GM23338 (cell line): ENCODE measurements at regions not wholly inside any gene's neighbourhood (a gene's known extent, or its start where the extent isn't known, plus 50 kb on each side); places are given as distances from the start of the nearest gene placed in this dataset.

ENCODE experiments used
- ATAC-seq: fragments of 200-7000 bp; cut with Tn5 transposase; 3 replicates; pipeline ENCODE4 v1.9.1; 2020
- DNase-seq: peaks from one replicate; pipeline ENCODE4 v3.0.0-alpha.2; 2015; ENCODE audit warnings: low spot score
- H2AFZ ChIP-seq: fragments of 200-600 bp; sonication (generic); 2 replicates; pipeline ENCODE4 v1.8.0; 2016; ENCODE audit warnings: antibody characterized with exemption, mild to moderate bottlenecking, moderate library complexity
- H3F3A ChIP-seq: fragments of 200-600 bp; sonication (generic); replicated peaks from 2 replicates; pipeline ENCODE4 v1.8.0; 2017; ENCODE audit warnings: antibody characterized with exemption, mixed run types, low read depth
- H3K27ac ChIP-seq: fragments of 200-600 bp; sonication (generic); 2 replicates; pipeline ENCODE4 v1.6.1; 2016; ENCODE audit warnings: low read depth
- H3K27me3 ChIP-seq: fragments of 200-600 bp; sonication (generic); 2 replicates; pipeline ENCODE4 v1.8.0; 2016; ENCODE audit warnings: mild to moderate bottlenecking, mixed run types, moderate library complexity; ENCODE audit not compliant: insufficient read depth
- H3K36me3 ChIP-seq: fragments of 200-600 bp; sonication (generic); 2 replicates; pipeline ENCODE4 v1.8.0; 2016; ENCODE audit warnings: mild to moderate bottlenecking; ENCODE audit not compliant: insufficient read depth
- H3K4me1 ChIP-seq: fragments of 200-600 bp; sonication (generic); 2 replicates; pipeline ENCODE4 v1.8.0; 2016; ENCODE audit warnings: mild to moderate bottlenecking, moderate library complexity; ENCODE audit not compliant: insufficient read depth
- H3K4me2 ChIP-seq: fragments of 200-600 bp; sonication (generic); 2 replicates; pipeline ENCODE4 v1.7.1; 2017; ENCODE audit warnings: mixed run types
- H3K4me3 ChIP-seq: fragments of 200-600 bp; sonication (generic); 2 replicates; pipeline ENCODE4 v1.6.1; 2016; ENCODE audit warnings: mixed run types
- H3K79me2 ChIP-seq: fragments of 200-600 bp; sonication (generic); replicated peaks from 2 replicates; pipeline ENCODE4 v1.8.0; 2017; ENCODE audit warnings: mild to moderate bottlenecking; ENCODE audit not compliant: insufficient read depth
- H3K9me2 ChIP-seq: fragments of 200-600 bp; sonication (generic); 2 replicates; pipeline ENCODE4 v1.8.0; 2017; ENCODE audit not compliant: insufficient read depth
- H4K20me1 ChIP-seq: fragments of 200-600 bp; sonication (generic); replicated peaks from 2 replicates; pipeline ENCODE4 v1.8.0; 2017; ENCODE audit warnings: mild to moderate bottlenecking; ENCODE audit not compliant: insufficient read depth
- H3K27ac Mint-ChIP-seq: 2 replicates; pipeline ENCODE4 v1.8.0; 2020; ENCODE audit warnings: inconsistent platforms, mild to moderate bottlenecking, moderate library complexity, mixed read lengths
- H3K27me3 Mint-ChIP-seq: 3 replicates; pipeline ENCODE4 v1.8.0; 2022; ENCODE audit warnings: low read depth, mild to moderate bottlenecking, moderate library complexity, mixed read lengths, inconsistent platforms; ENCODE audit not compliant: insufficient read depth, poor library complexity
- H3K36me3 Mint-ChIP-seq: 3 replicates; pipeline ENCODE4 v1.8.0; 2021; ENCODE audit warnings: low read depth, mild to moderate bottlenecking, inconsistent platforms, moderate library complexity, mixed read lengths
- H3K4me1 Mint-ChIP-seq: 3 replicates; pipeline ENCODE4 v1.8.0; 2020; ENCODE audit warnings: mild to moderate bottlenecking, inconsistent platforms, mixed read lengths
- H3K4me3 Mint-ChIP-seq: 3 replicates; pipeline ENCODE4 v1.8.0; 2021; ENCODE audit warnings: moderate library complexity, mild to moderate bottlenecking, inconsistent platforms, mixed read lengths
- H3K9me3 Mint-ChIP-seq: 3 replicates; pipeline ENCODE4 v1.8.0; 2020; ENCODE audit warnings: moderate library complexity, mild to moderate bottlenecking, inconsistent platforms, mixed read lengths
- CREB1 ChIP-seq: fragments of 250-450 bp; sonication (Bioruptor Pico); IDR thresholded peaks from 2 replicates; pipeline ENCODE4 v1.5.0; 2020; ENCODE audit warnings: low read depth, mild to moderate bottlenecking, moderate library complexity
- EZH2 ChIP-seq: fragments of 200-600 bp; sonication (generic); IDR thresholded peaks from one replicate; pipeline ENCODE4 v1.8.0; 2017; ENCODE audit warnings: antibody characterized with exemption, mild to moderate bottlenecking, low read depth; ENCODE audit not compliant: unreplicated experiment
- EZH2phosphoT487 ChIP-seq: fragments of 200-600 bp; sonication (generic); IDR thresholded peaks from one replicate; pipeline ENCODE4 v1.8.1; 2018; ENCODE audit warnings: antibody characterized with exemption; ENCODE audit not compliant: unreplicated experiment
- NANOG ChIP-seq: IDR thresholded peaks from 2 replicates; pipeline ENCODE4 v1.6.1; 2016; ENCODE audit warnings: antibody characterized with exemption, borderline replicate concordance
- POLR2AphosphoS5 ChIP-seq: IDR thresholded peaks from 2 replicates; pipeline ENCODE4 v1.6.1; 2016; ENCODE audit warnings: antibody characterized with exemption, low read depth
- ZNF114 ChIP-seq: fragments of 250-450 bp; sonication (Bioruptor Pico); IDR thresholded peaks from 2 replicates; pipeline ENCODE4 v1.5.0; 2020; ENCODE audit warnings: mild to moderate bottlenecking, moderate library complexity
- ZNF331 ChIP-seq: fragments of 250-450 bp; sonication (Bioruptor Pico); IDR thresholded peaks from 2 replicates; pipeline ENCODE4 v1.5.0; 2020; ENCODE audit warnings: low read depth, mild to moderate bottlenecking, moderate library complexity
- TF ChIP-seq, protein P1 (sequence below), 2 experiments: fragments of 200-600 bp in 1 of 2; sonication (generic) in 1 of 2; conservative IDR thresholded peaks; 2 replicates each; pipeline versions ENCODE4 v1.5.1 to v1.6.1; 2016 to 2017; ENCODE audit warnings: antibody characterized with exemption in 2 of 2, low read depth in 2 of 2, mild to moderate bottlenecking in 2 of 2, moderate library complexity in 1 of 2
- TF ChIP-seq, protein P2 (sequence below): IDR thresholded peaks from one replicate; pipeline ENCODE4 v1.6.1; 2018; ENCODE audit warnings: antibody characterized with exemption; ENCODE audit not compliant: unreplicated experiment
- TF ChIP-seq, protein P3 (sequence below): IDR thresholded peaks from 2 replicates; pipeline ENCODE4 v1.6.1; 2016; ENCODE audit warnings: antibody characterized with exemption

DNA sequence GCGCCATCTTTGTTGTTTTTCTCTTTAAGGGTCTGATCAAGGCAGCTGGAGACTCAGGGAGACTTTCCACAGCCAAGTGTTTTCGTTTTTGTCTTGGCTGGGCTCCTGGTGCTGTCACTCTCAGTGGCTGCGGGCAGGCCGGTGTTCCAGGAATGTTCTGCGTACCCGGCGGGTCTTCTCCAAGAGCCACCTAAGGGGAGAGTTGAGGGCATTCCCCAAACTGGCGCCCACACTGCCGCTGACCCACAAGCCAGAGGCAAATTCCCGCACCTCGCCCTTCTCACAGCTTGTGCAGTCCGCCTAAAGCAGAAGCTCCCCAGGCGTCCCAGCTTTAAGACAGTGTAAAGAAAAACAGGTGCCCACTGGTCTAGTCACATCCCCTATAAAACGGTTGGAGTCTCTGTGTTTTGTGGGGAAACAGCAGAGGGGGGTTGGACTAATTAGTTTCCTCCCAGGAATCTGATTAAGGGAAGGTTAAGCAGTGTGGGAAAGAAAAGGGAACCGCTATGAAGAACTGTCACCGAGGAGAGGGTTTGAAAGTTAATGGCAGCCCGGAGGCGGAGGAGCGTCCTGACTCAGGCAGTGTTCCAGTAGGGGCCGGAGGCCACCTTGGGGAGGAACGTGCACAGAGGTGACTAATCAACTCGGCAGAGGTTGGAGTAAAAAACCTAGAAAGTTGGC lies 224.5 kb downstream of the SLC4A3 start:
- no peaks in the 10 kb centered on the region for H3K27me3 ChIP-seq
- H2AFZ ChIP-seq = 0 out of 2 replicates have a peak overlapping the region, but pooled peaks have one; percentile 32
- H3K79me2 ChIP-seq = no peaks in the 10 kb centered on the region
- no peaks in the 10 kb centered on the region for H3F3A ChIP-seq
- no peak overlapping the region for H3K27ac ChIP-seq
- peak; percentile 21; the same call in 2 of the 3 replicates for ATAC-seq
- Mint-ChIP-seq H3K9me3 (no peaks in the 10 kb centered on the region), H3K27me3 (peaks cover 2% of the 10 kb centered on the region), H3K4me1 (peaks cover 14% of the 10 kb centered on the region; the same call in 2 of the 3 replicates), H3K36me3 (no peaks in the 10 kb centered on the region), H3K4me3 (no peak overlapping the region), H3K27ac (no peak overlapping the region)
- no peak for DNase-seq
- no peaks in the 10 kb centered on the region; the same call in 1 of the 2 replicates for H3K4me1 ChIP-seq
- H3K4me3 ChIP-seq = no peak overlapping the region
- 0 out of 2 replicates have a peak overlapping the region, but pooled peaks have one; percentile 38 for H3K4me2 ChIP-seq
- H4K20me1 ChIP-seq = no peaks in the 10 kb centered on the region
- TF ChIP-seq, protein P1, sequence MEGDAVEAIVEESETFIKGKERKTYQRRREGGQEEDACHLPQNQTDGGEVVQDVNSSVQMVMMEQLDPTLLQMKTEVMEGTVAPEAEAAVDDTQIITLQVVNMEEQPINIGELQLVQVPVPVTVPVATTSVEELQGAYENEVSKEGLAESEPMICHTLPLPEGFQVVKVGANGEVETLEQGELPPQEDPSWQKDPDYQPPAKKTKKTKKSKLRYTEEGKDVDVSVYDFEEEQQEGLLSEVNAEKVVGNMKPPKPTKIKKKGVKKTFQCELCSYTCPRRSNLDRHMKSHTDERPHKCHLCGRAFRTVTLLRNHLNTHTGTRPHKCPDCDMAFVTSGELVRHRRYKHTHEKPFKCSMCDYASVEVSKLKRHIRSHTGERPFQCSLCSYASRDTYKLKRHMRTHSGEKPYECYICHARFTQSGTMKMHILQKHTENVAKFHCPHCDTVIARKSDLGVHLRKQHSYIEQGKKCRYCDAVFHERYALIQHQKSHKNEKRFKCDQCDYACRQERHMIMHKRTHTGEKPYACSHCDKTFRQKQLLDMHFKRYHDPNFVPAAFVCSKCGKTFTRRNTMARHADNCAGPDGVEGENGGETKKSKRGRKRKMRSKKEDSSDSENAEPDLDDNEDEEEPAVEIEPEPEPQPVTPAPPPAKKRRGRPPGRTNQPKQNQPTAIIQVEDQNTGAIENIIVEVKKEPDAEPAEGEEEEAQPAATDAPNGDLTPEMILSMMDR (conservative IDR thresholded peaks at IDR 0.05; ENCODE audit: low read depth in 2 of 2) = no peak
- TF ChIP-seq EZH2phosphoT487 = no peak
- H3K36me3 ChIP-seq = no peaks in the 10 kb centered on the region
- 0 out of 2 replicates have a peak, but pooled peaks cover 3% of the 10 kb centered on the region for H3K9me2 ChIP-seq

DNA sequence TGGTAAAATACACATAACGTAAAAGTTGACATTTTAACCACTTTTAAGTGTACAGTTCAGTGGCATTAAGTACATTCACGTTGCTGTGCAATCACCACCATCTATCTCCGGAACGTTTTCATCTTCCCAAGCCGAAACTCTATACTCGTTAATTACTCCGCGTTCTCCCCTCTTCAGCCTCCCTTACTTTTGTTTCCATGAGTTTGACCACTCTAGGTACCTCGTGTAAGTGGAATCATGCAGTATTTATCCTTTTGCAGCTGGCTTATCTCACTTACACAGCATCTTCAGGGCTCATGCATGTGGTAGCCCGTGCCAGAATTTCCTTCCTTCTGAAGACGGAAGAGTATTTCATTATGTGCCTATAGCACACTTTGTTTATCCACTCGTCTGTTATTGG lies 225.2 kb downstream of the SLC4A3 start:
- Mint-ChIP-seq H3K4me3 (no peak overlapping the region), H3K27ac (no peak overlapping the region), H3K36me3 (no peaks in the 10 kb centered on the region), H3K4me1 (peaks cover 17% of the 10 kb centered on the region; the same call in 2 of the 3 replicates), H3K27me3 (peaks cover 2% of the 10 kb centered on the region), H3K9me3 (no peaks in the 10 kb centered on the region)
- ATAC-seq (no peak), DNase-seq (no peak)
- Histone ChIP-seq H3K27me3 (no peaks in the 10 kb centered on the region), H3K4me1 (no peaks in the 10 kb centered on the region; the same call in 1 of the 2 replicates), H3K27ac (no peak overlapping the region), H3K9me2 (0 out of 2 replicates have a peak, but pooled peaks cover 3% of the 10 kb centered on the region), H3K36me3 (no peaks in the 10 kb centered on the region), H3F3A (no peaks in the 10 kb centered on the region), H3K4me2 (no peak overlapping the region), H4K20me1 (no peaks in the 10 kb centered on the region), H3K79me2 (no peaks in the 10 kb centered on the region), H2AFZ (no peak overlapping the region), H3K4me3 (no peak overlapping the region)
- TF ChIP-seq, protein P2, sequence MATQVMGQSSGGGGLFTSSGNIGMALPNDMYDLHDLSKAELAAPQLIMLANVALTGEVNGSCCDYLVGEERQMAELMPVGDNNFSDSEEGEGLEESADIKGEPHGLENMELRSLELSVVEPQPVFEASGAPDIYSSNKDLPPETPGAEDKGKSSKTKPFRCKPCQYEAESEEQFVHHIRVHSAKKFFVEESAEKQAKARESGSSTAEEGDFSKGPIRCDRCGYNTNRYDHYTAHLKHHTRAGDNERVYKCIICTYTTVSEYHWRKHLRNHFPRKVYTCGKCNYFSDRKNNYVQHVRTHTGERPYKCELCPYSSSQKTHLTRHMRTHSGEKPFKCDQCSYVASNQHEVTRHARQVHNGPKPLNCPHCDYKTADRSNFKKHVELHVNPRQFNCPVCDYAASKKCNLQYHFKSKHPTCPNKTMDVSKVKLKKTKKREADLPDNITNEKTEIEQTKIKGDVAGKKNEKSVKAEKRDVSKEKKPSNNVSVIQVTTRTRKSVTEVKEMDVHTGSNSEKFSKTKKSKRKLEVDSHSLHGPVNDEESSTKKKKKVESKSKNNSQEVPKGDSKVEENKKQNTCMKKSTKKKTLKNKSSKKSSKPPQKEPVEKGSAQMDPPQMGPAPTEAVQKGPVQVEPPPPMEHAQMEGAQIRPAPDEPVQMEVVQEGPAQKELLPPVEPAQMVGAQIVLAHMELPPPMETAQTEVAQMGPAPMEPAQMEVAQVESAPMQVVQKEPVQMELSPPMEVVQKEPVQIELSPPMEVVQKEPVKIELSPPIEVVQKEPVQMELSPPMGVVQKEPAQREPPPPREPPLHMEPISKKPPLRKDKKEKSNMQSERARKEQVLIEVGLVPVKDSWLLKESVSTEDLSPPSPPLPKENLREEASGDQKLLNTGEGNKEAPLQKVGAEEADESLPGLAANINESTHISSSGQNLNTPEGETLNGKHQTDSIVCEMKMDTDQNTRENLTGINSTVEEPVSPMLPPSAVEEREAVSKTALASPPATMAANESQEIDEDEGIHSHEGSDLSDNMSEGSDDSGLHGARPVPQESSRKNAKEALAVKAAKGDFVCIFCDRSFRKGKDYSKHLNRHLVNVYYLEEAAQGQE = no peak
- TF ChIP-seq EZH2 (no peak), CREB1 (CRISPR knock-in tag) (no peak), NANOG (no peak), ZNF331 (CRISPR knock-in tag) (no peak), POLR2AphosphoS5 (no peak), ZNF114 (CRISPR knock-in tag) (no peak)
- TF ChIP-seq, protein P3, sequence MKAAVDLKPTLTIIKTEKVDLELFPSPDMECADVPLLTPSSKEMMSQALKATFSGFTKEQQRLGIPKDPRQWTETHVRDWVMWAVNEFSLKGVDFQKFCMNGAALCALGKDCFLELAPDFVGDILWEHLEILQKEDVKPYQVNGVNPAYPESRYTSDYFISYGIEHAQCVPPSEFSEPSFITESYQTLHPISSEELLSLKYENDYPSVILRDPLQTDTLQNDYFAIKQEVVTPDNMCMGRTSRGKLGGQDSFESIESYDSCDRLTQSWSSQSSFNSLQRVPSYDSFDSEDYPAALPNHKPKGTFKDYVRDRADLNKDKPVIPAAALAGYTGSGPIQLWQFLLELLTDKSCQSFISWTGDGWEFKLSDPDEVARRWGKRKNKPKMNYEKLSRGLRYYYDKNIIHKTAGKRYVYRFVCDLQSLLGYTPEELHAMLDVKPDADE = no peak
- TF ChIP-seq, protein P1 (conservative IDR thresholded peaks at IDR 0.05; ENCODE audit: low read depth in 2 of 2) = no peak
